ENCODE measurements at regions not wholly inside any gene's neighbourhood (a gene's known extent, or its start where the extent isn't known, plus 50 kb on each side); places are given as distances from the start of the nearest gene placed in this dataset.
"Not testable (repeated sequence)": the region's sequence is repeated elsewhere in the genome, so short reads cannot be mapped to it uniquely, and the experiment has no call there.

DNA sequence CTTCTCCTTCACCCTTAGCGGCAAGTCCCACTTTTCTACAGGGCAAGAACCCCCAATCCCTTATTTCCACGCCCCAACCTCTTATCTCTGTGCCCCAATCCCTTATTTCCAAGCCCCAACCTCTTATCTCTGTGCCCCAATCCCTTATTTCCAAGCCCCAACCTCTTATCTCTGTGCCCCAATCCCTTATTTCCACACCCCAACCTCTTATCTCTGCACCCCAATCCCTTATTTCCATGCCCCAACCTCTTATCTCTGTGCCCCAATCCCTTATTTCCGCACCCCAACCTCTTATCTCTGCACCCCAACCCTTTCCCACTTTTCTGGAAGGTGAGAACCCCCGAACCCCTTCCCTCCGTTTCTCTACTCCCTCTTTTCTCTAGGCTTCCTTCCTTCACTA, 116.1 kb upstream of the GJE1 start:
- DNase-seq = not testable (repeated sequence)

DNA sequence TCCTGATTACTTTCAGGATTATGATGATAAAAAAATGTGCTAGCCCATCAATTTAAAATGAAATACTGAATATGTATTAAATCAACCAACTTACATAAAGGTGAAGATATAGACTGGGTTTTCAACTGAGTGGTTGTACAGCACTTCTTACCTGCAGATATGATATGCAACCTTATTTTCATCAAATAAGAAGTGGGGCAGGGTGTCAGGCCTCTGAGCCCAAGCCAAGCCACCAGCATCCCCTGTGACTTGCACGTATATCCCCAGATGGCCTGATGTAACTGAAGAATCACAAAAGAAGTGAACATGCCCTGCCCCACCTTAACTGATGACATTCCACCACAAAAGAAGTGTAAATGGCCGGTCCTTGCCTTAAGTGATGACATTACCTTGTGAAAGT, 117.3 kb upstream of the GJE1 start:
- DNase-seq = not testable (repeated sequence)

DNA sequence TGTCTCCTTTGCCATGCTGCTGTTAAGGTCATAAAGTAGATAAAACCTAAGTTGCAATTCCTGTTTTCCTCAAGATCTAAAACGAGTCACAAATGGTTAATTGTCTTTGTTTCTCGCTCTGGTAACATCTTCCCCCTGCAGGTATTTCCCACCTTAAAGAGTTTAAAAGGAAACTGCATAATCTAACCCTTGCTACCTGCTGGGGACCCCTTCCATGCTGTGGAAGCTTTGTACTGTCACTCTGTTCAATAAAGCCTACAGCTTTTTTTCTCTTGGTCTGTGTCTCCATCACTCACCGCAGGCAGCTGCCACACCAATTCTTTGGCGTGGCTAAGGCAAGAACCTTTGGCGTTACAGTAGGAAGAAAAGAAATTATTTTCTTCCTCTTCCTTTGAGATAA, 117.7 kb upstream of the GJE1 start:
- no peak for DNase-seq

DNA sequence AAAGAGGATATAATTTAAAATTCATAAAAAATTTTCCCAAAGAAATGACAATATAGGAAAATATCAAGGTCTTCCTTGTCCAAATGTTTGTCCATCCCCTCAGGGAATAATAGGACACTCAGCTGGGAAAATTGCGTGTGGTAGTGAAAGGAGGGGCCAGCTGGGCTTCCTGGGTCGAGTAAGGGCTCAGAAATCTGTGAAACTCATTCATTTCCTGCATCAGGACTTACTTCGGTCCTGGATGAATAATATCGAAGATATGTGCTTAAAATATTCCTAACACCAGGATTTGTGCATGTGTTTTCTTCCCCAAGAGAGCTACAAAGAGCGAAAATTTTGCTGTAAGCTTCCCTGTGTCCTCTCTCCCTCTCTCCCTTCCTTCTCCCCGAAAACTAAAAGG, 118.2 kb upstream of the GJE1 start:
- no peak for DNase-seq

DNA sequence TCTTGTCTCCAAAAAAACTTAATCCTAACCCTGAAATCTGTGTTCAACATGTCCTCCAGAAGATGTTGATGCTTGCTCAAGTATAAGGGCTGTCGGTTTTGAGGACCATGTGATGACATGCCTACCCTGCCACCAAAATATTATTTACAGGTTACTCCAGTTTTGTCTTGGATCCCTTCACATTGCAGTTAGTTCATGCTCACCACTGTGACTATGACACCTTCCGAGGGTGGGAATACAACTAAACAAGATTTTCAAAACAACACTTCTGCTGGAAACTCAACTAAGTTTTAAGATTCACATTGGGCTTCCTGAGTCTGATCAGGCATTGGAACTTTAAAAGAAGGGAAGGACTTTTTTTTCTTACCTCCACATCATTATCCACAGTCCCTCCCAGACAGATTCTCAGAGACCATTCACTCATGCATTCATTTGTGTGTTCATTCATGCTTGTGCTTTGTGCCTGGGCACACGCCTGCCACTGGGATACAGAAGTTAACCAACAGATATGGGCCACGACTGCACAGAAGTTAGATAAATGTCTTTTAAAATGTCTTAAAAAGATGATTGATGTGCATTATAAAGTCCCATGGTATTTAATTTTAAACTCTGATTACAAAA, 118.7 kb upstream of the GJE1 start:
- no peak for DNase-seq

DNA sequence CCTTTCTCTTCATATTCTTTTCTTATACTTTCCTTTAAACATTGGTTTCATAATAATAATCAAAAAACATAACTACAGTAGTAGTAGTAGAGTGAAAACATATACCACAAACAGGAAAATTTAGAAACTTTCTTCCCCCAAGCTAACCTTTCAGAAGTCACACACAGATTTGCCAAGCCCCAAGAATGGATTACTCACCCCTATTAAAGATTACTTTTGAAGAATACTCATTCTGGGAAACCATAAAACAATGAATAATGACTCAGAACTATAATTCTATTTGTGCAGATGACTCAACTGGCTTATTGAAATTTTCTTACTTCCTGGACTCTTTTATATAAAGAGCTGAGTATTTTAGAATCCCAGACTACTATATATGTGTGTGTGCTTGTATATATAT, 119.4 kb upstream of the GJE1 start:
- no peak for DNase-seq

DNA sequence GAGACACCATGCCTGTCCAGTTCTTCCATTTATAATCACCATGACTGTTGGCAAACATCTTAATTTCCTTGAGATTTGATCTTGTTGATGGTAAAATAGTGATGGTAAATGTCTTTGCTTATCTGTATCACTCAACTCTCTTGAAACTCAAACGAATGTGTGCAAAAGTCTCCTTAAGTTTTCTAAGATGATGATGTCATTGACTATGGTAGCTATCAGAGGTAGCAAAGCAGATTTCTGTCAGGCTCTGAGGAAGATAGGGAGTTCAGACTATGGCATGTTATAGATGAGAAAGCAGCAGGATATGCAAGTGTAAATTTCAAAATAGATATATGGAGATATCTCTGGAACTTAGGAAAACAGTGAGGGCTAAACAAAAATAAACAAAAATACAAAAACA, 121.0 kb upstream of the GJE1 start:
- DNase-seq = no peak

DNA sequence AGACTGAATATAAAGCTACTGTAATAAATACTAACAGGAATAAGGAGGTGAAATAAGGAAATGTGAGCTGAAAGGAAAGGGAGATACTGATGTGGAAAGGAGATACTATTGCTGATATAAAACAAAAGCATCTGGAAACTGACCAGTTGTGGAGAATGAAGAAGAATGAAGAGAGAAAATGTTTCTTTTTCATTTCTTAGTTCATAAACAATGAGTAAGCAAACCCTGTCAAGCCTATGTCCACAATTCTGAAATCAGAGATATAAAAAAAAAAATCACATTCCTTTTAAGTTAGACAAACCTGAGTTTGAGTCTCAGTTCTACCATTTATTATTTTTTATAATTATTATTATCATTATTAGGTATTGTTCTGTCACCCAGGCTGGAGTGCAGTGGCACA, 121.6 kb upstream of the GJE1 start:
- no peak for DNase-seq

DNA sequence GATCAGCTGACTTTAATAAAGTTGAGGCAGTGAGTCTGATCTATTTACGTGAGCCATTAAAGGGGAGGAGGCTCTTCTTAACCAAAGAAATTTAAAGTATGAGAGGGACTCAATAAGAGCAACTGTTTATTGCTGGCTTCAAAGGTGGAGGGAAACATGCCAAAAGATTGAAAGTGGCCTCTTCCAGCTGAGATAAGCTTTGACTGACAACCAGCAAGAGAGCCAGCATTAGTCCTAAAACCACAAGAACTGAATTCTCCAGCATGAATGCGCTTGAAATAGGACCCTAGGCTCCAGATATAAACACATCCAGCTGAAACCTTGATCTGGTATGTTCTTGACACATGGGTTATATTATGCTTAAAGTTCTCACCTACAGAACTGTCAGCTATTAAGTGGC, 123.1 kb upstream of the GJE1 start:
- no peak for DNase-seq

DNA sequence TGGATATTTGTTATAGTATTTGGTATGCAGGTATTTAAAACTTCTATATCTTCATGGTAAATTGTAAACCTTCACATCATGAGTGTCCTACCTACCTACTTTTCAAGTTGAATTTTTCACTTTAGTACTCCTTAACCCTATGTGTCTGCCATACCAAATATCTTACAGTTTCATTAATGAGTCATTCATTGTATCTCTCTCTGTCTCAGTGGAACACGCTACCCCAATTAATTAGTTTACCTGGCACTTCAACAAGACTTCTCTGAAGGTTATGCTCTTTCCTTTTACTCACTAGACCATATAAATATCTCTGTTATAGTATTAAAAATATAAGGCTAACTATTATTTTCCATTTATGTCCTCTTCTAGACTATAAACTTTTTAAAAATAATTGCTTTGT, 123.9 kb upstream of the GJE1 start:
- no peak for DNase-seq

DNA sequence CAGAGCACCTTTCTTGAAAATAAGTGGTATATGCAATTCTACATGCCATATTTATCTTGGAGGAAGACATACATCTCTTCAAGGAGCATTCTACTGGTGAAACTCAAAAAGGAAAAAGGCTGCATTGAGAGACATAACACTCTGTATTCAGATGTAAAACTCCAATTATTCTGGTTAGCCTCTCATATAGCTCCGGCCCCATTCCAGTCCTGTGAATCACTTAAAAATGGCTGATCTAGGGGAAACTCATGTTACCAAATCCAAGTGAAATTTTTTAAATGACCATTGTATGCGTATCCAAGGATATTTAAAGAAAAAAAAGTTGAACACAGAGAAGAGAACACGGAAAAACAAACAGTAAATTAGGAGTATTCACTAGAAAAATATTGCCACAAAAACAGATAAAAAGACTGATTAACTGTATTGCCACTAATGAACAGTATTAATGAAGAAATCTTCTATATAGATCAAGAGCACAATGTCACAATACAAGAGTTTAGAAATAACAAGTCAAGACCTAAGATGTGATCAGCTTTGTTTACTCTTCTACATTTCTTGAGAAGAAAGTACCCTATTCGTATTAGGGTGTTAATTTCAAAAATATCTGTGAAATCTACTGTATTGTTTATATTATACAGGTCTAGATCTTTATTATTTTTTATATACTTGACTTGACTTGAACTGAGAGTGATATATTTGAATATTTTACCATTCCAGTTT, 124.5 kb upstream of the GJE1 start:
- no peak for DNase-seq

DNA sequence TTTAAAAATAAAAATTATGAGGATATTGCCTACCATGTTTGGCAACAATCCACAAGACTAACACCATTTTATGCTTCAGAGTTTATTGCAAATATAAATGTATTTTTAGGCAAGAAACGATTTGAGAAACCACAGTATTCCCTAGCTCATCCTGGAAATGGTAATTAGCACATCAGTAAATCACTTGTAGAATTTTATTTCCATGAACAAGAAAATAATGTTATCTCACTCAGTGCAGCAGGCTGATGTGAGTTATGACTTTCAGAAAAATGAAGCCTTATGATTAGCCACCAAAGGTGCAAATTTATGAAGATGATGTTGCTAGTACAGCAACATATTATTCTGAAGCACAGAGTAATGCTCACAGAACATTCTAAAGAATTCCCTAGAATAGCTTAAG, 127.7 kb upstream of the GJE1 start:
- DNase-seq = no peak

DNA sequence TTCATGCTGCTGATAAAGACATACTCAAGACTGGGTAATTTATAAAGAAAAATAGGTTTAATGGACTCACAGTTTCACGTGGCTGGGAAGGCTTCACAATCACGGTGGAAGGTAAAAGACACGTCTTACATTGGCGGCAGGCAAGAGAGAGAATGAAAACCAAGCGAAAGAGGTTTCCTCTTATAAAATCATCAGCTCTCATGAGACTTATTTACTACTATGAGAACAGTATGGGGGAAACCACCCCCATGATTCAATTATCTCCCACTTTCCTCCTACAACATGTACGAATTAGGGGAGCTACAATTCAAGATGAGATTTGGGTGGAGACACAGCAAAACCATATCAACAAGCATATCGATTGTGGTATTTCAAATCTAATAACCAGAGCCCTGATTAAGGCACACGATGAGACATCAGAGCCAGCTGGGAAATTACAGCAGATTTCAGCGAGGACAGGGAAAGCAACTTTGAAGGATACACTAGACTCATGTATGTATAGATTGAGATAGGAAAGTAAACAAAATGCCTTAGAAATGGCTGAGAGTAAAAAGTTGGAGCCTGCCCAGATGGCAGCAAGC, 129.8 kb upstream of the GJE1 start:
- no peak for DNase-seq

DNA sequence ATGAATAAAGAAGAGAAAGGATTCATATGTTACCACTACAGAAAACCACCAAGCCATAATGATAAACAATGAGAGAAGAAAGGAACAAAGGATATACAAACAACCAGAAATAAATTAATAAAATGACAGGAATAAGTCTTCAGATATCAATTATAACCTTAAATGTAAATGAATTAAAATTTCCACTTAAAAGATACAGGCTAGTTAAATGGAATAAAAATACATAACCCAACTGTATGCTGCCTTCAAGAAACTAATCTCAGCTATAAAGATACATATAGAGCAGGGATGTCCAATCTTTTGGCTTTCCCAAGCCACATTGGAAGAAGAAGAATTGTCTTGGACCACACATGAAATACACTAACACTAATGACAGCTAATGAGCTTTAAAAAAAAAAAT, 135.9 kb upstream of the GJE1 start:
- no peak for DNase-seq

DNA sequence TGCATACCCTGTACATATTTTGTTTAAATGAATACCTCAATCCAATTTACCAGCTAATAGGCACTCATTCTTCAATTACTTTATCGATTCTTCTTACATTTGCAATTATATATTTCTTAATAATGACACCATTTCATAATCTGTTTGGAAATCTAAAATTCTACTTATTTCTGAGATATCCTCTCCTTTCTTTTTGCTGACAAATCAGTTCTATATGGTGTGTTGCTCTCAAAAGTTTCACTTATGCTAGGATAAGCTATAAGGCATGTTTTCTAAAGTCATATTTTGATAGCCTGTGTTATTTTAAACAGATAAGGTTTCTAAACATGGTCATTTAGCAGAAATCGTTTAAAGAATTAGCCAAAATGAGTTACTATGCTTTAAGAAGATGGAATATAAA, 140.6 kb upstream of the GJE1 start:
- no peak for DNase-seq

DNA sequence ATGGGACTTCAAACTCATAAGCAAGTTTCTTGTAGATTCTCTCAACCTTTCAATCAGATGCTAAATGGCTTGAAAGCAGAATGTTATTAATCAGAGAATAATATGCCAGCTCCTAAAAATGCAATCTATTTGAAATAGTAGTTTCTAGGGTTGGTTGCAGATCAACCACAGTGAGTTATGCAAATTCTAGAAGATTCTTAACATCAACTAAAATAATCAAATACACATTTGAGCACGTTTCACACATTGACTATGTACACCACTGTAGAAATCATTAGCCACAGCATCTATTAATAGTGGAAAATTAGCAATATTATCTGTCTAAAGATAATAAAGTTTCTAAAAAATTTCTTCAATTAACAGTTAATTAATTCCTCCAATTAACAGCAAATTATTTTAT, 141.9 kb upstream of the GJE1 start:
- no peak for DNase-seq

DNA sequence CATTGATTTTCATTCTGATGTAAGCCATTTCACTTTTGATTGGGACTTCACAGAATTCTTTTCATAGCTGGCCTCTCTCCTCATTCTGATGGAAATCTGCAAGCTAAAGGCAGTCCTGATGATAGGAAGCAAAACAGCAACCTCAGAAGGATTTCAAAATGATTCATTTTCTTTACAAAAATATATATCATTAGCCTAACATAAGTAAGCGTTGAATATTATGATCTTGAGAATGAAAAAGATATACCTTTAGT, 143.1 kb upstream of the GJE1 start:
- DNase-seq = no peak

DNA sequence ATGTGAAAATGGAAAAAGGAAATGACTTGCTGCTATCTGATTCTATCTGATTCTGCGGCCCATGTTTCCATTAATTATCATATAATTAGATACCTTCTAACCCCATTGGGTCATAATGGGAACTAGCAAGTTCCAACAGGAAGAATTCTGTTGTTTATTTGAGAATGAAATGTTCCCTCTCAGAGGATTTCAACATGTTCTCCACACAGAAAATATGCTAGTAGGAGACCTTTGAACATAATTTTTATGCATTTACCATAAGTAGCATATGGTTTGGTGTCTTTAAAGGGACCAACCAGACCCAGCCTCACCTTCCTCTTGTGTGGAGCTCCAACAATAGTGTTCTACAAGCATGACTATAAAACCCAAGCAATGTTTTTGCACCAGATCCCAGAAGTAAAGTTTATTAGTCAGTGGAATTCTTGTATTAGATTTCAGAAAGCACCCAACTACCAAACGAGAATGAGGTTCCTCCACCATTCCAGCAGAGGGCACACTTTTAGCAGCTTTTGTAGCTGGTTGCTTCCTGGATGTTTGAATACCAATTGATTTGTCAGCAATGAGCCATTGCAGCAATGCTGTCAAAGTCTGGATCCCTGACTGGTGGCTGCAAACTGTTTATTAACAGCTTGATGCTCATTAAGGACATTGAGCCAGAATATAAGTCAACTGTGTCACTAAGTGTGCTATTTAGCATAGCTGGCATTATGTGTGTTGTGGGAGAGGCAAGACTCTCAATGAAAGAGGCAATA, 143.6 kb upstream of the GJE1 start:
- DNase-seq = peak; percentile 62

DNA sequence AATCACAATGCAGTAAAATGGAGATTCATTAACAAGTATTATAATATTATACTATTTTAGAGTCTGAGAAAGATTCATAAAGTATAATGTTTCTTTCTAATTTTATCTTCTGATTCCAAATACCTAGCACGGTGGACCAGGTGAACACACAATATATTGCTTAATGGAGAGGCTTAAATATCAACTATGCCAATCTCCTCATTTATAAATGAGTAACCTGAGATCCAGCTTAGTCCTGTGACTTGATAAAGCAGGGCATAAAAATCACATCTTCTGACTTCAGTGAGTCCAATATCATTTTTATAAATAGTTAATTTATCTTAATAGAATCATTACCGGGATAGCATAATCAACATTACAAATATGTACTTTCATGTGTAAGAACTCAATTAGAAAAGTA, 144.4 kb upstream of the GJE1 start:
- DNase-seq = no peak

DNA sequence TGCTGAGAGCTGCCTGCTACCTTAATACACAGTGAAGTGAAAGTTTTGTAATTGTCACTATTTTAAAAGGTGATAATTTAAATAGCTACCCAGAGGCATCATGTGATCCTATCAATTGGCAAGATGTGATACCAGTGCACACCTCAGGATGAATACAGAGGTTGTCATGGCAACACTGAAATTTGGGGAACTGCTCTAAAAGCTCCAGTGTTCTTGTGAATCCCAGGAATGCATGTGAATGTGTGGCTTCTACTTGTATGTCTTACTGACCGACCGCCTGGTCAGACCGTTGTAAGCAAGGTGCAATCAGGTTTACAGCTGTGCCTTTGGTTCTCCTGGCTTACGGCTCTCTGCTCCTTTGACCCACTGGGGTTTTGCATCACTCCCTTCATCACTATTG, 146.3 kb upstream of the GJE1 start:
- no peak for DNase-seq

DNA sequence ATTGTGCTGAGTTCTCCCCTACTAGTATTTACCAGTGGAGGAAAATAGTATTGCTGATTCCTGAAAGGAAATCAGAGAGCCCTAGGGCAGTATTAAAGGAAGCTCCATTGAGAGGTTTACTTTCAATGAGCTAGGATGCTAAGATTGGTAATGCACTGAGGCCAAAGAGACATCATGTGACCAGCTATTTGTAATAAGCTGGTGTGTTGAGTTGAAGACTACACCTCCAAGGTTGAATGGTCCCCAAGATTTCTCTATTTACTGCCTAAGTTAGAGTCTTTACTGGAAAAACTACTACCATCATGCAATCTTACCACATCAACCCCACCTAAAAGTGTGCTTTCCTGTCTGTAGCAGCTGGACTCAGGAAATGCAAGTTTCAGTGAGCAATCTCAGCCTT, 151.5 kb upstream of the GJE1 start:
- DNase-seq = no peak

DNA sequence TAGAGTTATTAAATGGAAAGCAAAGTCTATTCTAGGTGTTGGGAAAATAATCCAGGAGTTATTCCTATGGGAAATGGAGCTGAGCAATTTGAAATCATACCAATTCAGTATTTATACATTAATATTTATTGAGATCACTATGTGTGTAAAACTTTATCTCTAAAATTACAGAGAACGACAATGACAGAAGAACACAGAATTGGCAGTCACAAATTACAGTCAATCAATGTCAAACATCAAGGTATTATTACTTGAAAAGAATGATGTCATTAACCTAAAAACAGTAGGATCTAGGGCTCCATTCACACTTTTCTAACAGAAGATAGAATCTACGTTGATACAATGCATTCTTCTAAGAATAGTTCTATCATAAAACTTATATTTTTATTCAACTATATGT, 154.9 kb upstream of the GJE1 start:
- no peak for DNase-seq

DNA sequence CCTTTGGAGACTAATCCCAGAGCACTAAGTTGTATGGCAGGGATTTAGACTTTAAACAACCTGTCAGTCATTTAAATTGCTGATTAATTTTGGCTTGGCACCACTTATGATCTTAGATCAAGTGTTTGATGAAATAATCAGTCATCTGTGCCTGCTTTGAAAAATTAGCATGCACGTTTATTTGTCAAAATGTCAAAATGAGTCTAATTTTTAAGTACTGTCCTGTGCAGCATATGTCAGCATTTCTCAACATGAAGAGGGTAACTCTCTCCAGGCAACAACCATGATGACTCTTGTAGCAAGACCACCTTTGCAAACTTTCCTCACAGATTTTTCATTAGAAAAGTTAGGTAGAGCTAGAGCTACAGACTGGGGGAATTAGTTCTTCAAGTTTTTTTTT, 155.7 kb upstream of the GJE1 start:
- DNase-seq = no peak

DNA sequence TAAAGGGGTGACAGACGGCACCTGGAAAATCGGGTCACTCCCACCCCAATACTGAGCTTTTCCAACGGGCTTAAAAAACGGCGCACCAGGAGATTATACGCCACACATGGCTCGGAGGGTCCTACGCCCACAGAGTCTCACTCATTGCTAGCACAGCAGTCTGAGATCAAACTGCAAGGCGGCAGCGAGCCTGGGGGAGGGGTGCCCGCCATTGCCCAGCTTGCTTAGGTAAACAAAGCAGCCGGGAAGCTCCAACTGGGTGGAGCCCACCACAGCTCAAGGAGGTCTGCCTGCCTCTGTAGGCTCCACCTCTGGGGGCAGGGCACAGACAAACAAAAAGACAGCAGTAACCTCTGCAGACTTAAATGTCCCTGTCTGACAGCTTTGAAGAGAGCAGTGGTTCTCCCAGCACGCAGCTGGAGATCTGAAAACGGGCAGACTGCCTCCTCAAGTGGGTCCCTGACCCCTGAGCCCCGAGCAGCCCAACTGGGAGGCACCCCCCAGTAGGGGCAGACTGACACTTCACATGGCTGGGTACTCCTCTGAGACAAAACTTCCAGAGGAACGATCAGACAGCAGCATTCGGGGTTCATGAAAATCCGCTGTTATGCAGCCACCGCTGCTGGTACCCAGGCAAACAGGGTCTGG, 162.8 kb upstream of the GJE1 start:
- DNase-seq = not testable (repeated sequence)
